ENCODE measurements at regions not wholly inside any gene's neighbourhood (a gene's known extent, or its start where the extent isn't known, plus 50 kb on each side); places are given as distances from the start of the nearest gene placed in this dataset.

DNA sequence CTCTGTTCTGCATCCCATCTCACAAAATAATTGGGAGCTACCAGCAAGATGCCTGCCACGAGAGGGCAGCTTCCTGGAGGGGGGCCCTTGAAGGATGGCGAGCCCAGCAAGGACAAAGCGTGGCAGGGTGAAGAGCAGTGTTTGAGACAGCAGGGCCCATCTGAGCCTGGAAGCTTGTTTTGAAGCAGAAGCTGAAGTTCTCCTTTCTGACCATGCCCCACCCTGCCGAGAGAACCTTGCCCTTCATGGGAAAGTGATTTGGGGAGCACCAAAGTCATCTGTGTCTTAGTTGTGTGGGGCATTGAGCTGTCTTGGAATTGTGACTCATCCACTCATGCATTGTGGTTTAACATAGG, 216.3 kb downstream of the BCL11A start:
- Mint-ChIP-seq H3K9me3 (ENCODE audit: low read depth, unreplicated experiment) (peaks cover 3% of the 10 kb centered on the region), H3K27ac (ENCODE audit: unreplicated experiment) (no peak overlapping the region), H3K27me3 (ENCODE audit: unreplicated experiment) (peaks cover 17% of the 10 kb centered on the region), H3K36me3 (ENCODE audit: insufficient read depth, unreplicated experiment) (no peaks in the 10 kb centered on the region), H3K4me3 (ENCODE audit: low read depth, unreplicated experiment) (no peak overlapping the region), H3K4me1 (ENCODE audit: low read depth, unreplicated experiment) (no peaks in the 10 kb centered on the region)
- CTCF ChIA-PET: interaction anchor here (0.6 to 1.2 kb wide), 2 partner anchors 138 to 213 kb away, joined by 3 to 4 read pairs; no protein-coding TSS in a partner anchor
- no TSS peak for BruUV-seq (replicated peaks)
- no peak for DNase-seq
- intact Hi-C loops (cut with micrococcal nuclease; ENCODE audit: unreplicated experiment): no loop called here
- TF ChIP-seq, protein P1, sequence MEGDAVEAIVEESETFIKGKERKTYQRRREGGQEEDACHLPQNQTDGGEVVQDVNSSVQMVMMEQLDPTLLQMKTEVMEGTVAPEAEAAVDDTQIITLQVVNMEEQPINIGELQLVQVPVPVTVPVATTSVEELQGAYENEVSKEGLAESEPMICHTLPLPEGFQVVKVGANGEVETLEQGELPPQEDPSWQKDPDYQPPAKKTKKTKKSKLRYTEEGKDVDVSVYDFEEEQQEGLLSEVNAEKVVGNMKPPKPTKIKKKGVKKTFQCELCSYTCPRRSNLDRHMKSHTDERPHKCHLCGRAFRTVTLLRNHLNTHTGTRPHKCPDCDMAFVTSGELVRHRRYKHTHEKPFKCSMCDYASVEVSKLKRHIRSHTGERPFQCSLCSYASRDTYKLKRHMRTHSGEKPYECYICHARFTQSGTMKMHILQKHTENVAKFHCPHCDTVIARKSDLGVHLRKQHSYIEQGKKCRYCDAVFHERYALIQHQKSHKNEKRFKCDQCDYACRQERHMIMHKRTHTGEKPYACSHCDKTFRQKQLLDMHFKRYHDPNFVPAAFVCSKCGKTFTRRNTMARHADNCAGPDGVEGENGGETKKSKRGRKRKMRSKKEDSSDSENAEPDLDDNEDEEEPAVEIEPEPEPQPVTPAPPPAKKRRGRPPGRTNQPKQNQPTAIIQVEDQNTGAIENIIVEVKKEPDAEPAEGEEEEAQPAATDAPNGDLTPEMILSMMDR (IDR thresholded peaks at IDR 0.05; ENCODE audit: unreplicated experiment): no peak

DNA sequence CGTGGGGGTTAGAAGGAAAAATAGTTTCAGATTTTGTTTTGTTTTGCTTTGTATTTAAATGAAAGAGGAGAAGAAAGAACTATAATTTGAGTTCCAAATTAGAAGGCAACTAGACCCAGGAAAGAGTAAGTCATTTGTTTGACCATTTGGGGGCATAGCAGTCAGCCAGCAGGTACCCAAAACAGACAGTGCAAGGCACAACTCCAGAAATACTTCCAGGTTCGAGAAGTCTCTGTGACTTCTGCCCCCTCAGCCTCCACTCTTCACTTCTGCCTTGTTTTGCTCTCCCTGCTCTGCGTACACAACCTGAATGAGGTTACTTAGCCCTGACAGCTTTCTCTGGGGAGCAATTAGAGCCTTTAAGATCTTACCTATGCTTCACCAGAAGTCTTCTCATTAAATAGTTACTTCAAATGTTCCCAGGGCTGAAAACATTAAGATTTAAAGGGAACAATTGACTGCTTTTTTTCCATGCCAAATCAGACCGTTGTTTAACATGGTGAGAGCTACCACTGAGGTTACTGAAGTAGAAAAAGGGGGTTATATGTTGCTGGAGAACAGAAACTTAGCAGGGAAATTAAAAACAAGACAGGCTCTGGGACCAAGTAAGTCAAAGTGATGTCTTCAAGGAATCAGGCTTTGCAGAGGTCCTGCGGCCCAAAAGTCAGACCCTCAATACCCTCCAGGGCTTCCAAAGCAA, 216.9 kb downstream of the BCL11A start:
- BruUV-seq (replicated peaks): no TSS peak
- DNase-seq: no peak
- H3K4me3 Mint-ChIP-seq (ENCODE audit: low read depth, unreplicated experiment): no peak overlapping the region
- no peak overlapping the region for H3K27ac Mint-ChIP-seq (ENCODE audit: unreplicated experiment)
- H3K9me3 Mint-ChIP-seq (ENCODE audit: low read depth, unreplicated experiment): peaks cover 3% of the 10 kb centered on the region
- TF ChIP-seq, protein P1 (IDR thresholded peaks at IDR 0.05; ENCODE audit: unreplicated experiment): no peak
- CTCF ChIA-PET: interaction anchor here (0.6 to 1.2 kb wide), 2 partner anchors 137 to 214 kb away, joined by 3 to 4 read pairs; no protein-coding TSS in a partner anchor
- H3K27me3 Mint-ChIP-seq (ENCODE audit: unreplicated experiment): peaks cover 17% of the 10 kb centered on the region
- no peaks in the 10 kb centered on the region for H3K4me1 Mint-ChIP-seq (ENCODE audit: low read depth, unreplicated experiment)
- no peaks in the 10 kb centered on the region for H3K36me3 Mint-ChIP-seq (ENCODE audit: insufficient read depth, unreplicated experiment)
- intact Hi-C loops (cut with micrococcal nuclease; ENCODE audit: unreplicated experiment): no loop called here

DNA sequence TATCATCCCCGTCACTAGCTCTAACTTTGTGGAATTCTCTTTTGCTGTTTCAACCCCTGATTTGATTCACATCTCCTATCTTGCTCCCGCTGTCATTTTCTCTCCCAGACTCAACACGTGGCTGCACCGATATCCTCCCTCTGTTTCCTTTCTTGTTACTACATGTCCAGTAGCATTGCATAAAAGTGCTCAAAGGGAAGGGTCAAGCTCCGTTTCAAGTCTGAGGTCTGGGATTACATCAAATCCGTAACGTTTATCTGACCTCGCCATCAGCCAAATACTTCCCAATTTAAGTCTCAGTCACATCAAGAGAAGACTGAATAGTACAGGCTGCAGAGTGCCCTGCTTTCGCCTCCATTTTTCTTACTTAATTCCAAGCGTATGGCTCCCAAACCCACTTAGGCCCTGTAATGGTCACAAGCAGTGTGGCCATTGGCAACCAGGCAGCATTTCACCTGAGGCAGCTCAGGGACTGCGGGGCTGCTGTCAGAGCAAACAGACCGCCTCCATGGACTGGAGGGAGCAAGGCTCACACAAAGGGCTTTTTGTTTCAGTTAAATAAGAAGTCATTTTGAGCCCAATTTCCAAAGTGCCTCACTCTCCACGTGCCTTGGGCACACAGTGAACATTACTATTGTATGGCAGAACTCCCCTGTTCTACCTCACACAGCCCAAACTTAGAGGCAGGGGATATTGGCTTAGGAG, 217.8 kb downstream of the BCL11A start:
- Mint-ChIP-seq H3K27ac (ENCODE audit: unreplicated experiment) (no peak overlapping the region), H3K4me3 (ENCODE audit: low read depth, unreplicated experiment) (no peak overlapping the region), H3K9me3 (ENCODE audit: low read depth, unreplicated experiment) (peaks cover 3% of the 10 kb centered on the region), H3K36me3 (ENCODE audit: insufficient read depth, unreplicated experiment) (no peaks in the 10 kb centered on the region), H3K4me1 (ENCODE audit: low read depth, unreplicated experiment) (no peaks in the 10 kb centered on the region), H3K27me3 (ENCODE audit: unreplicated experiment) (peaks cover 17% of the 10 kb centered on the region)
- no peak for DNase-seq
- TF ChIP-seq, protein P1 (IDR thresholded peaks at IDR 0.05; ENCODE audit: unreplicated experiment): no peak
- CTCF ChIA-PET: no interaction called here
- BruUV-seq (replicated peaks): no TSS peak
- intact Hi-C loops (cut with micrococcal nuclease; ENCODE audit: unreplicated experiment): no loop called here

DNA sequence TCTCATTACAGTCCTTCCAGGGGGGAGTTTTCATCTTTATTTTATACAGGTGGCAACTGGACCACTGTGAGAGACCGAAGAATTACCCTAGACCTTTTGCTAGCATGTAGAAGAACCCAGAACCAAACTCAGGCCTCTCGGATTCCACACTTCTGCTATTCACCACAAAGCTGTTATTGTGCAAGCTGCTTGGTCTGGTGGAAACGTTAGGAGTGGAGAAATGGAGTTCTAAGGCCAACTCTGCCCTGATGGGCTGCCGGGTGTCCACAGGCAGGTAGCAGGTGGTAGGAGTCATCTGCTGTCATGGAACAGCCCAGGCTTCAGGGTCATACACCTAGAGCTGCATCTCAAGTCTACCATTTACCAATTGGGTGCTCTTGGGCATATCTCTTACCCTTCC, 218.8 kb downstream of the BCL11A start:
- CTCF ChIA-PET: no interaction called here
- H3K4me1 Mint-ChIP-seq (ENCODE audit: low read depth, unreplicated experiment): no peaks in the 10 kb centered on the region

More for the DNA sequence above, 218.8 kb downstream of the BCL11A start:
- intact Hi-C loops (cut with micrococcal nuclease; ENCODE audit: unreplicated experiment): no loop called here
- H3K27ac Mint-ChIP-seq (ENCODE audit: unreplicated experiment): no peak overlapping the region
- DNase-seq: no peak
- TF ChIP-seq, protein P1 (IDR thresholded peaks at IDR 0.05; ENCODE audit: unreplicated experiment): no peak
- H3K36me3 Mint-ChIP-seq (ENCODE audit: insufficient read depth, unreplicated experiment): no peaks in the 10 kb centered on the region
- no TSS peak for BruUV-seq (replicated peaks)
- peaks cover 13% of the 10 kb centered on the region for H3K27me3 Mint-ChIP-seq (ENCODE audit: unreplicated experiment)
- no peak overlapping the region for H3K4me3 Mint-ChIP-seq (ENCODE audit: low read depth, unreplicated experiment)
- H3K9me3 Mint-ChIP-seq (ENCODE audit: low read depth, unreplicated experiment): peaks cover 3% of the 10 kb centered on the region

All from Calu3 (cell line).